ENCODE measurements at regions not wholly inside any gene's neighbourhood (a gene's known extent, or its start where the extent isn't known, plus 50 kb on each side); places are given as distances from the start of the nearest gene placed in this dataset.

DNA sequence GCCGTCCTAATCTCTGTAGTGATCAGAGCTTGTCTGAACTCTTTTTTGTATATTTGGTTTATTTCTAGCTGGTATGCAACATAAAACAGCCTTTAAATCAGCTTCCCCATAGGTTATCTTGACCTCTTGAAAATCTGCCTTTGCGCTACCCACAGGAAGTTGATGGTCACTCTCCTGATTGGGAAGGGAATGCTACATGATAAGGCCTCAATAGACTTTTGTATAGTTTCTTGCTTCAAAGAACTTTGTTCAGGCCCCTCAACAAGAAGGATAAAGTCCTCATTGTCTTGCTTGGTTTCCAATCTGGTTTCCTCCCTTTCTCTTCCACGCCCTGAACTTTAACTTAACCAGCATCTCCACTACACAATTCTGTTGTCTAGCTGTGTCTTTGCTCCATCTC, 95.4 kb upstream of the TENT5A start:
- Histone ChIP-seq H3K36me3 (no peaks in the 10 kb centered on the region), H3K27ac (no peak overlapping the region), H3K27me3 (no peaks in the 10 kb centered on the region), H3K4me3 (no peak overlapping the region), H3K4me1 (peaks cover 0 to 3% (median 0%) of the 10 kb centered on the region in 12 donors), H3K9me3 (no peaks in the 10 kb centered on the region)
- WGBS, 4 donors = 79 to 90% (median 85%) methylated on average over 3 of the region's 3 CpGs
- intact Hi-C loops (cut with DNase I) = no loop called here
- no peak for ATAC-seq
- TF ChIP-seq POLR2A (IDR thresholded peaks at IDR 0.05) = no peak
- no peak for TF ChIP-seq CTCF (IDR thresholded peaks at IDR 0.05)
- no peak for DNase-seq

GRCh38 chr6:81844686-81845085, 92.2 kb upstream of the TENT5A start:
- Histone ChIP-seq H3K27me3 (no peaks in the 10 kb centered on the region), H3K36me3 (no peaks in the 10 kb centered on the region), H3K27ac (no peak overlapping the region), H3K4me3 (no peak overlapping the region), H3K9me3 (no peaks in the 10 kb centered on the region), H3K4me1 (peaks cover 0 to 3% (median 0%) of the 10 kb centered on the region in 12 donors)
- no peak for DNase-seq
- TF ChIP-seq POLR2A (IDR thresholded peaks at IDR 0.05) (no peak), CTCF (IDR thresholded peaks at IDR 0.05) (no peak)
- peak in 1 of 4 donors; percentile 45 for ATAC-seq
- intact Hi-C loops (cut with DNase I) = no loop called here
- 69 to 81% (median 74%) methylated on average over 2 of the region's 2 CpGs for WGBS, 4 donors

GRCh38 chr6:81843302-81843701, 90.8 kb upstream of the TENT5A start:
- ATAC-seq = no peak
- Histone ChIP-seq H3K4me1 (peaks cover 0 to 5% (median 0%) of the 10 kb centered on the region in 12 donors), H3K27me3 (no peaks in the 10 kb centered on the region), H3K9me3 (no peaks in the 10 kb centered on the region), H3K36me3 (no peaks in the 10 kb centered on the region), H3K27ac (no peak overlapping the region), H3K4me3 (no peak overlapping the region)
- WGBS, 4 donors = 26 to 54% (median 33%) methylated on average over 2 of the region's 2 CpGs
- intact Hi-C loops (cut with DNase I) = no loop called here
- TF ChIP-seq CTCF (IDR thresholded peaks at IDR 0.05) = no peak
- no peak for DNase-seq

- Histone ChIP-seq H3K4me1 (peaks cover 0 to 11% (median 2%) of the 10 kb centered on the region in 12 donors), H3K4me3 (no peak overlapping the region), H3K27ac (peak overlapping the region in 1 of 12 donors; percentile 13), H3K9me3 (no peaks in the 10 kb centered on the region), H3K36me3 (no peaks in the 10 kb centered on the region), H3K27me3 (no peaks in the 10 kb centered on the region)
- DNase-seq (no peak), ATAC-seq (peak; percentile 57 to 78 (median 68))
- TF ChIP-seq POLR2A (IDR thresholded peaks at IDR 0.05) = no peak
- TF ChIP-seq CTCF (IDR thresholded peaks at IDR 0.05) = no peak
- intact Hi-C loops (cut with DNase I) = no loop called here
These were observed 89.8 kb upstream of the TENT5A start for GRCh38 chr6:81842254-81842653.
